ENCODE measurements at regions not wholly inside any gene's neighbourhood (a gene's known extent, or its start where the extent isn't known, plus 50 kb on each side); places are given as distances from the start of the nearest gene placed in this dataset.
"Not testable (repeated sequence)": the region's sequence is repeated elsewhere in the genome, so short reads cannot be mapped to it uniquely, and the experiment has no call there.

DNA sequence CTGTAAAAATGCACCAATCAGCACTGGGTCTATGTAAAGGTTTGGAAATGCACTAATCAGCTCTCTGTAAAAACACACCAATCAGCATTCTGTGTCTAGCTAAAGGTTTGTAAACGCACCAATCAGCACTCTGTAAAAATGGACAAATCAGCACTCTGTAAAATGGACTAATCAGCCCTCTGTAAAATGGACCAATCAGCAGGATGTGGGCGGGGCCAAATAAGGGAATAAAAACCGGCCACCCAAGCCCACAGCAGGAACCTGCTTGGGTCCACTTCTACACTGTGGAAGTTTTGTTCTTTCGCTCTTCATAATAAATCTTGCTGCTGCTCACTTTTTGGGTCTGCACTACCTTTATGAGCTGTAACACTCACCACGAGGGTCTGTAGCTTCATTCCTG, 101.0 kb downstream of the SMC2 start:
- not testable (repeated sequence) for DNase-seq (ENCODE audit: low read depth); H3K4me3 ChIP-seq (ENCODE audit: low read depth, low read length)

DNA sequence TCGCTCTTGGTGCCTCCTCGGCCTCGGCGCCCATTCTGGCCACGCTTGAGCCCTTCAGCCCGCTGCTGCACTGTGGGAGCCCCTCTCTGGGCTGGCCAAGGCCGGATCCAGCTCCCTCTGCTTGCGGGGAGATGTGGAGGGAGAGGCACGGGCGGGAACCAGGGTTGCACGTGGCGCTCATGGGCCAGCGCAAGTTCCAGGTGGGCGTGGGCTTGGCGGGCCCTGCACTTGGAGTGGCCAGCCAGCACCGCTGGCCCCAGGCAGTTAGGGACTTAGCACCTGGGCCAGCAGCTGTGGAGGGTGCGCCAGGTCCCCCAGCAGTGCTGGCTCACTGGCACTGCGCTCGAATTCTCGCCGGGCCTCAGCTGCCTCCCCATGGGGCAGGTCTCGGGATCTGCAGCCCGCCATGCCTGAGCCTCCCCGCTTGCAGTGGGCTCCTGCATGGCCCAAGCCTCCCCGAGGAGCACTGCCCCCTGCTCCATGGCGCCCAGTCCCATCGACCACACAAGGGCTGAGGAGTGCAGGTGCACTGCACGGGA, 106.4 kb downstream of the SMC2 start:
- no peak for DNase-seq (ENCODE audit: low read depth)
- H3K4me3 ChIP-seq (ENCODE audit: low read depth, low read length), result no peak overlapping the region
- TF ChIP-seq CTCF (conservative IDR thresholded peaks at IDR 0.05; ENCODE audit: low read depth, low read length), result no peak

- no peak overlapping the region for H3K4me3 ChIP-seq (ENCODE audit: low read depth, low read length)
- no peak for TF ChIP-seq CTCF (conservative IDR thresholded peaks at IDR 0.05; ENCODE audit: low read depth, low read length)
- no peak for DNase-seq (ENCODE audit: low read depth)
These were observed 112.7 kb downstream of the SMC2 start for GRCh38 chr9:104206766-104207165.

DNA sequence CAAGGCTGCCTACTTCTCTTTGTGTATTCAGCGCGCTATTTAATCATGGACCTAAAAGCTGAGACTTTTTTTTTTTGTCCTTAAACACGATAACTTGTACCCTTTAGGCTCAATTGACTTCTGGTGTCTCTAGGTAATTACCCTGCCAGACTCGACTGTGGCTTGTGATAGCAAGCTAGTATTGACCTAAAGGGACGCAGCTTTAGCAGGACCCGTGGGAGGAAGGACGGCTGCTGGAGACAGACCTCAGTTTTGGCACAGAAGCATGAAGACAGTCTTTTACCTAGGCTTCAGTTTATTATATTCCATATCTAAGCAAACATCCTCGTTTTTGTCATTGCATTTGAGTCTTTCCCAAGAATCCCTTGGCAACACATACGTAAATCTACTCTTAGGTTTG, 115.3 kb downstream of the SMC2 start:
- no peak overlapping the region for H3K4me3 ChIP-seq (ENCODE audit: low read depth, low read length)
- no peak for TF ChIP-seq CTCF (conservative IDR thresholded peaks at IDR 0.05; ENCODE audit: low read depth, low read length)
- DNase-seq (ENCODE audit: low read depth), result no peak

GRCh38 chr9:104227108-104227507, 133.0 kb downstream of the SMC2 start:
- no peak overlapping the region for H3K4me3 ChIP-seq (ENCODE audit: low read depth, low read length)
- peak; percentile 38 for DNase-seq (ENCODE audit: low read depth)
- no peak for TF ChIP-seq CTCF (conservative IDR thresholded peaks at IDR 0.05; ENCODE audit: low read depth, low read length)

DNA sequence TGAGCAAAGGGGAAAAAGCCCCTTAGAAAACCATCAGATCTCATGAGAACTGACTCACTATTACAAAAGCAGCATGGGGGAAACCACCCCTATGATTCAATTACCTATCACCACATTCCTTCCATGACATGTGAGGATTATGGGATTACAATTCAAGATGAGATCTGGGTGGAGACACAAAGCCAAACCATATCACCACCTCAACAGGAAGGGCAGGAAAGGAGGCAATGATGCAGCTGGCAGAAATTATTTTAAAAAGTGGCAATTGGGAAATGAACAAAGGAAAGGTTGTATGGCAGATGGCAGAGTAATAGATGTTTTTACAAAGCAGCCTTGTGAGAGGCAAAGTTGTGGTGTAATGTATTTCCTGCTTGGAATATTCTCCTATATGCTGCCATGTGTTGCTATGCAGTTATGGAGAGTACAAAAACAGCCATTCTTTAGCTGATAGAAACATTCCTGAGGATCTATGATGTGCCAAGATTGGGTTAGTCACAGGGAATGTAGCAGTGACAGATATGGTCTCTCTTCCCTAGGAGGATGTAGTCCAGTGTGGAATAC, 138.8 kb downstream of the SMC2 start:
- DNase-seq (ENCODE audit: low read depth), result peak; percentile 56
- H3K4me3 ChIP-seq (ENCODE audit: low read depth, low read length), result no peak overlapping the region
- no peak for TF ChIP-seq CTCF (conservative IDR thresholded peaks at IDR 0.05; ENCODE audit: low read depth, low read length)

GRCh38 chr9:104233366-104233765, 139.3 kb downstream of the SMC2 start:
- no peak for TF ChIP-seq CTCF (conservative IDR thresholded peaks at IDR 0.05; ENCODE audit: low read depth, low read length)
- DNase-seq (ENCODE audit: low read depth), result no peak
- H3K4me3 ChIP-seq (ENCODE audit: low read depth, low read length), result no peak overlapping the region

DNA sequence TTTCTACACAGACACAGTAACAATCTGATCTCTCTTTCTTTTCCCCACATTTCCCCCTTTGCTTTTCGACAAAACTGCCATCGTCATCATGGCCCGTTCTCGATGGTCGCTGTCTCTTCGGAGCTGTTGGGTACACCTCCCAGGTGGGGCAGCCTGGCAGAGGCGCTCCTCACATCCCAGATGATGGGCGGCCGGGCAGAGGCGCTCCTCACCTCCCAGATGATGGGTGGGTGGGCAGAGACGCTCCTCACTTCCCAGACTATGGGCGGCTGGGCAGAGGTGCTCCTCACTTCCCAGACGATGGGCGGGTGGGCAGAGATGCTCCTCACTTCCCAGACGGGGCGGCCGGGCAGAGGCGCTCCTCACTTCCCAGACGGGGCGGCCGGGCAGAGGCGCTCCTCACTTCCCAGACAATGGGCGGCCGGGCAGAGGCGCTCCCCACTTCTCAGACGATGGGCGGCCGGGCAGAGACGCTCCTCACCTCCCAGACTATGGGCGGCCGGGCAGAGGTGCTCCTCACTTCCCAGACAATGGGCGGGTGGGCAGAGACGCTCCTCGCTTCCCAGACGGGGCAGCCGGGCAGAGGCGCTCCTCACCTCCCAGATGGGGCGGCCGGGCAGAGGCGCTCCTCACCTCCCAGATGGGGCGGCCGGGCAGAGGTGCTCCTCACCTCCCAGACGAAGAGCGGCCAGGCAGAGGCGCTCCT, 140.7 kb downstream of the SMC2 start:
- H3K4me3 ChIP-seq (ENCODE audit: low read depth, low read length); DNase-seq (ENCODE audit: low read depth): not testable (repeated sequence)

DNA sequence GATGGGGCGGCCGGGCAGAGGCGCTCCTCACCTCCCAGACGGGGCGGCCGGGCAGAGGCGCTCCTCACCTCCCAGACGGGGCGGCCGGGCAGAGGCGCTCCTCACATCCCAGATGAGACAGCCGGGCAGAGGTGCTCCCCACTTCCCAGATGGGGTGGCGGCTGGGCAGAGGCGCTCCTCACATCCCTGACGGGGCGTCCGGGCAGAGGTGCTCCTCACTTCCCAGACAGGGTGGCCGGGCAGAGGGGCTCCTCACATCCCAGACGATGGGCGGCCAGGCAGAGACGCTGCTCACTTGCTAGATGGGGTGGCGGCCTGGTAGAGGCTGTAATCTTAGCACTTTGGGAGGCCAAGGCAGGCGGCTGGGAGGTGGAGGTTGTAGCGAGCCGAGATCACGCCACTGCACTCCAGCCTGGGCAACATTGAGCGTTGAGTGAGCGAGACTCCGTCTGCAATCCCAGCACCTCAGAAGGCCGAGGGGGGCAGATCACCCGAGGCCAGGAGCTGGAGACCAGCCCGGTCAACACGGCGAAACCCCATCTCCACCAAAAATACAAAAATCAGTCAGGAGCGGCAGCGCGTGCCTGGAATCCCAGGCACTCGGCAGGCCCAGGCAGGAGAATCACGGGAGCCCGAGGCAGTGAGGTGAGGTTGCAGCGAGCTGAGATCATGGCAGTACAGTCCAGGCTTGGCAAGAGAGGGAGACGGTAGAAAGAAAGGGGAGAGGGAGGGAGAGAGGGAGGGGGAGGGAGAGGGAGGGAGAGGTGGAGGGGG, 141.4 kb downstream of the SMC2 start:
- not testable (repeated sequence) for DNase-seq (ENCODE audit: low read depth); H3K4me3 ChIP-seq (ENCODE audit: low read depth, low read length)

Data from choroid plexus epithelial cell (primary cell).